H9 (cell line): ENCODE measurements at regions not wholly inside any gene's neighbourhood (a gene's known extent, or its start where the extent isn't known, plus 50 kb on each side); places are given as distances from the start of the nearest gene placed in this dataset.

Source experiments
- DNase-seq: peaks from one replicate; pipeline ENCODE4 v3.0.0-alpha.2; 2017
- H2AFZ ChIP-seq: one replicate; pipeline ENCODE4 v1.6.1; 2013; ENCODE audit warnings: mild to moderate bottlenecking, low read length, control low read depth, moderate library complexity
- H2AK5ac ChIP-seq: 2 replicates; pipeline ENCODE4 v1.6.1; 2013; ENCODE audit warnings: low read length, control low read depth, mixed read lengths; ENCODE audit not compliant: insufficient read length
- H2BK120ac ChIP-seq: one replicate; pipeline ENCODE4 v1.6.1; 2013; ENCODE audit warnings: low read depth, mild to moderate bottlenecking, low read length, control low read depth, inconsistent platforms; ENCODE audit not compliant: poor library complexity, severe bottlenecking
- H2BK12ac ChIP-seq: 2 replicates; pipeline ENCODE4 v1.6.1; 2013; ENCODE audit warnings: low read length, control low read depth, mixed read lengths, low read depth; ENCODE audit not compliant: insufficient read length
- H2BK15ac ChIP-seq: 2 replicates; pipeline ENCODE4 v1.6.1; 2013; ENCODE audit warnings: low read depth, low read length, control low read depth
- H2BK20ac ChIP-seq: one replicate; pipeline ENCODE4 v1.6.1; 2013; ENCODE audit warnings: low read depth, mild to moderate bottlenecking, low read length, control low read depth, inconsistent platforms; ENCODE audit not compliant: poor library complexity, severe bottlenecking
- H2BK5ac ChIP-seq: 2 replicates; pipeline ENCODE4 v1.6.1; 2013; ENCODE audit warnings: low read length, control low read depth, mixed read lengths; ENCODE audit not compliant: insufficient read length
- H3K14ac ChIP-seq: 2 replicates; pipeline ENCODE4 v1.6.1; 2013; ENCODE audit warnings: low read length, control low read depth; ENCODE audit not compliant: insufficient read depth
- H3K18ac ChIP-seq: 2 replicates; pipeline ENCODE4 v1.6.1; 2013; ENCODE audit warnings: low read depth, mild to moderate bottlenecking, mixed read lengths, low read length, control low read depth; ENCODE audit not compliant: insufficient read length
- H3K23ac ChIP-seq: 2 replicates; pipeline ENCODE4 v1.6.1; 2013; ENCODE audit warnings: low read length, control low read depth, mixed read lengths, low read depth; ENCODE audit not compliant: insufficient read length
- H3K23me2 ChIP-seq: 2 replicates; pipeline ENCODE4 v1.6.1; 2013; ENCODE audit warnings: low read depth, mild to moderate bottlenecking, mixed read lengths, low read length, control low read depth; ENCODE audit not compliant: insufficient read length, poor library complexity, severe bottlenecking
- H3K27ac ChIP-seq: 2 replicates; pipeline ENCODE4 v1.5.1; 2013; ENCODE audit warnings: low read length, control low read depth, mixed read lengths, low read depth; ENCODE audit not compliant: insufficient read length
- H3K27me3 ChIP-seq: 2 replicates; pipeline ENCODE4 v1.6.1; 2013; ENCODE audit warnings: low read length, control low read depth, inconsistent platforms; ENCODE audit not compliant: insufficient read depth
- H3K4ac ChIP-seq: 2 replicates; pipeline ENCODE4 v1.6.1; 2013; ENCODE audit warnings: low read depth, mild to moderate bottlenecking, control low read depth, inconsistent platforms, low read length, moderate library complexity
- H3K4me1 ChIP-seq: 2 replicates; pipeline ENCODE4 v1.6.1; 2013; ENCODE audit warnings: low read length, control low read depth, inconsistent platforms; ENCODE audit not compliant: insufficient read depth
- H3K4me2 ChIP-seq: 2 replicates; pipeline ENCODE4 v1.6.1; 2013; ENCODE audit warnings: low read length, control low read depth, mixed read lengths; ENCODE audit not compliant: insufficient read length, insufficient read depth
- H3K56ac ChIP-seq: 2 replicates; pipeline ENCODE4 v1.6.1; 2013; ENCODE audit warnings: low read depth, mild to moderate bottlenecking, mixed read lengths, low read length, control low read depth; ENCODE audit not compliant: insufficient read length
- H3K79me1 ChIP-seq: 2 replicates; pipeline ENCODE4 v1.6.1; 2013; ENCODE audit warnings: low read depth, mild to moderate bottlenecking, moderate library complexity, low read length, control low read depth, inconsistent platforms; ENCODE audit not compliant: insufficient read depth, poor library complexity, severe bottlenecking
- H3K79me2 ChIP-seq: 2 replicates; pipeline ENCODE4 v1.6.1; 2013; ENCODE audit warnings: low read length, control low read depth, inconsistent platforms; ENCODE audit not compliant: insufficient read depth
- H3K9ac ChIP-seq: 2 replicates; pipeline ENCODE4 v1.6.1; 2013; ENCODE audit warnings: low read length, control low read depth, mixed read lengths; ENCODE audit not compliant: insufficient read length; ENCODE audit errors: extremely low read depth
- H3K9me3 ChIP-seq: one replicate; pipeline ENCODE4 v1.6.1; 2013; ENCODE audit warnings: low read depth, low read length, inconsistent platforms; ENCODE audit not compliant: control insufficient read depth
- H3T11ph ChIP-seq: one replicate; pipeline ENCODE4 v1.6.1; 2013; ENCODE audit warnings: mild to moderate bottlenecking, low read length, control low read depth, inconsistent platforms
- H4K20me1 ChIP-seq: one replicate; pipeline ENCODE4 v1.6.1; 2013; ENCODE audit not compliant: control insufficient read depth, insufficient read length, insufficient read depth
- H4K5ac ChIP-seq: 2 replicates; pipeline ENCODE4 v1.6.1; 2013; ENCODE audit warnings: low read depth, mild to moderate bottlenecking, mixed read lengths, low read length, control low read depth; ENCODE audit not compliant: insufficient read length
- H4K8ac ChIP-seq: replicated peaks from 2 replicates; pipeline ENCODE4 v1.6.1; 2013; ENCODE audit warnings: low read length, control low read depth, mixed read lengths, low read depth; ENCODE audit not compliant: insufficient read length
- H4K91ac ChIP-seq: 2 replicates; pipeline ENCODE4 v1.6.1; 2013; ENCODE audit warnings: low read depth, mild to moderate bottlenecking, moderate library complexity, mixed read lengths, low read length, control low read depth; ENCODE audit not compliant: insufficient read length
- H3K27ac Mint-ChIP-seq, 3 experiments: 2 replicates in 2 of 3; 3 replicates in 1 of 3; pipeline ENCODE4 v1.8.0; 2020 to 2021; ENCODE audit warnings: mixed read lengths in 3 of 3, mild to moderate bottlenecking in 1 of 3, moderate library complexity in 1 of 3
- H3K27me3 Mint-ChIP-seq: 2 replicates; pipeline ENCODE4 v1.8.0; 2021; ENCODE audit warnings: low read depth, mild to moderate bottlenecking, moderate library complexity, mixed read lengths
- H3K36me3 Mint-ChIP-seq, 3 experiments: 2 replicates in 2 of 3; 3 replicates in 1 of 3; pipeline ENCODE4 v1.8.0; 2020 to 2021; ENCODE audit warnings: low read depth in 3 of 3, mixed read lengths in 3 of 3; ENCODE audit not compliant: insufficient read depth in 1 of 3
- H3K4me1 Mint-ChIP-seq, 2 experiments: 2 replicates each; pipeline ENCODE4 v1.8.0; 2020; ENCODE audit warnings: mixed read lengths in 2 of 2
- H3K4me3 Mint-ChIP-seq, 2 experiments: 2 replicates in 1 of 2; 3 replicates in 1 of 2; pipeline ENCODE4 v1.8.0; 2020 to 2021; ENCODE audit warnings: mild to moderate bottlenecking in 2 of 2, mixed read lengths in 2 of 2, moderate library complexity in 1 of 2
- H3K9me3 Mint-ChIP-seq, 2 experiments: 2 replicates in 1 of 2; 3 replicates in 1 of 2; pipeline ENCODE4 v1.8.0; 2020; ENCODE audit warnings: mild to moderate bottlenecking in 2 of 2, mixed read lengths in 2 of 2, moderate library complexity in 1 of 2
- CTCF ChIP-seq: fragments of 200-600 bp; sonication (generic); conservative IDR thresholded peaks from 3 replicates; pipeline ENCODE4 v1.8.0; 2021; ENCODE audit warnings: antibody characterized with exemption, mild to moderate bottlenecking
- WGBS: extraction: QIAGEN DNeasy Blood & Tissue Kit; methylation state at CpG from one replicate; pipeline ENCODE4 v1.1.7; 2013; ENCODE audit warnings: missing lambda C conversion rate, low lambda C conversion rate, mixed read lengths; ENCODE audit not compliant: insufficient read length; ENCODE audit errors: extremely low coverage; 5-methylcytosine and 5-hydroxymethylcytosine counted together

- H3K56ac ChIP-seq = no peak overlapping the region
- H2BK20ac ChIP-seq = no peak overlapping the region
- no peaks in the 10 kb centered on the region for H3K79me1 ChIP-seq
- H2BK5ac ChIP-seq = no peak overlapping the region
- H3K4me1 ChIP-seq = no peaks in the 10 kb centered on the region
- H3K79me2 ChIP-seq = no peaks in the 10 kb centered on the region
- no peak for DNase-seq
- no peak overlapping the region for H3T11ph ChIP-seq
- no peak overlapping the region for H3K23ac ChIP-seq
- H3K14ac ChIP-seq = no peak overlapping the region; the same call in 1 of the 2 replicates
- no peak overlapping the region for H2AK5ac ChIP-seq
- H3K9ac ChIP-seq = no peak overlapping the region
- H3K4me2 ChIP-seq = no peak overlapping the region
- no peak overlapping the region for H3K18ac ChIP-seq
- Mint-ChIP-seq H3K9me3 (no peaks in the 10 kb centered on the region), H3K4me1 (no peaks in the 10 kb centered on the region), H3K27ac (no peak overlapping the region), H3K27me3 (no peaks in the 10 kb centered on the region; the same call in 1 of the 2 replicates), H3K36me3 (no peaks in the 10 kb centered on the region), H3K4me3 (no peak overlapping the region)
- no peak overlapping the region for H4K8ac ChIP-seq
- no peak overlapping the region for H4K91ac ChIP-seq
- no peak overlapping the region for H2AFZ ChIP-seq
- H3K27ac ChIP-seq = no peak overlapping the region
- no peak overlapping the region for H2BK15ac ChIP-seq
- H3K9me3 ChIP-seq = no peaks in the 10 kb centered on the region
- TF ChIP-seq CTCF = no peak
- H3K4ac ChIP-seq = no peak overlapping the region
- no peak overlapping the region for H4K5ac ChIP-seq
- H2BK12ac ChIP-seq = no peak overlapping the region
- H2BK120ac ChIP-seq = no peak overlapping the region
- no peaks in the 10 kb centered on the region for H4K20me1 ChIP-seq
- WGBS = no CpG with 5 or more reads among the region's 4 CpGs
- H3K27me3 ChIP-seq = no peaks in the 10 kb centered on the region
- H3K23me2 ChIP-seq = no peaks in the 10 kb centered on the region
Measured at GRCh38 chr9:85303757-85304134, 438.0 kb downstream of the AGTPBP1 start.
